ENCODE measurements at regions not wholly inside any gene's neighbourhood (a gene's known extent, or its start where the extent isn't known, plus 50 kb on each side); places are given as distances from the start of the nearest gene placed in this dataset.

GRCh38 chr15:98322581-98322980 is 325.8 kb upstream of the IGF1R start:
- no peaks in the 10 kb centered on the region for H3K36me3 ChIP-seq
- no peak overlapping the region for H3K9ac ChIP-seq
- H3K4me1 ChIP-seq = peaks cover 21% of the 10 kb centered on the region
- H3K4me3 ChIP-seq = no peak overlapping the region
- H3K27me3 ChIP-seq = no peaks in the 10 kb centered on the region
- peaks cover 37% of the 10 kb centered on the region for H3K9me3 ChIP-seq
- TF ChIP-seq Cebpa-rat (IDR thresholded peaks at IDR 0.05) = no peak
- no peaks in the 10 kb centered on the region for H4K20me1 ChIP-seq
- no peak overlapping the region for H3K27ac ChIP-seq
- peak overlapping the region; percentile 49 for H3K4me2 ChIP-seq

GRCh38 chr15:98324341-98324970 is 323.9 kb upstream of the IGF1R start:
- Histone ChIP-seq H3K9me3 (peaks cover 22% of the 10 kb centered on the region), H3K4me1 (peaks cover 21% of the 10 kb centered on the region), H3K27me3 (no peaks in the 10 kb centered on the region), H3K4me3 (no peak overlapping the region), H4K20me1 (no peaks in the 10 kb centered on the region), H3K36me3 (no peaks in the 10 kb centered on the region), H3K9ac (no peak overlapping the region), H3K4me2 (no peak overlapping the region), H3K27ac (no peak overlapping the region)
- TF ChIP-seq Cebpa-rat (IDR thresholded peaks at IDR 0.05) = no peak

- H3K27ac ChIP-seq = no peak overlapping the region
- no peaks in the 10 kb centered on the region for H4K20me1 ChIP-seq
- H3K9me3 ChIP-seq = peaks cover 18% of the 10 kb centered on the region
- no peaks in the 10 kb centered on the region for H3K27me3 ChIP-seq
- H3K9ac ChIP-seq = no peak overlapping the region
- no peak overlapping the region for H3K4me2 ChIP-seq
- H3K4me3 ChIP-seq = no peak overlapping the region
- peaks cover 10% of the 10 kb centered on the region for H3K4me1 ChIP-seq
- H3K36me3 ChIP-seq = no peaks in the 10 kb centered on the region
- no peak for TF ChIP-seq Cebpa-rat (IDR thresholded peaks at IDR 0.05)
Observed at GRCh38 chr15:98326804-98327203, 321.5 kb upstream of the IGF1R start.

- Histone ChIP-seq H3K9ac (no peak overlapping the region), H3K36me3 (no peaks in the 10 kb centered on the region), H3K27ac (no peak overlapping the region), H3K4me1 (no peaks in the 10 kb centered on the region), H3K27me3 (no peaks in the 10 kb centered on the region), H3K4me3 (no peak overlapping the region), H4K20me1 (no peaks in the 10 kb centered on the region), H3K9me3 (peaks cover 5% of the 10 kb centered on the region), H3K4me2 (no peak overlapping the region)
- no peak for TF ChIP-seq Cebpa-rat (IDR thresholded peaks at IDR 0.05)
Observed at GRCh38 chr15:98330258-98330657, 318.1 kb upstream of the IGF1R start.

GRCh38 chr15:98330692-98331435 is 317.5 kb upstream of the IGF1R start:
- no peak overlapping the region for H3K4me2 ChIP-seq
- no peaks in the 10 kb centered on the region for H3K27me3 ChIP-seq
- no peak for TF ChIP-seq Cebpa-rat (IDR thresholded peaks at IDR 0.05)

GRCh38 chr15:98331676-98332075 is 316.7 kb upstream of the IGF1R start:
- TF ChIP-seq Cebpa-rat (IDR thresholded peaks at IDR 0.05) = no peak
- Histone ChIP-seq H3K4me2 (no peak overlapping the region), H3K4me1 (no peaks in the 10 kb centered on the region), H3K9ac (no peak overlapping the region), H3K27me3 (no peaks in the 10 kb centered on the region), H4K20me1 (no peaks in the 10 kb centered on the region), H3K36me3 (no peaks in the 10 kb centered on the region), H3K27ac (no peak overlapping the region), H3K4me3 (no peak overlapping the region), H3K9me3 (no peaks in the 10 kb centered on the region)

More at GRCh38 chr15:98330692-98331435, 317.5 kb upstream of the IGF1R start:
- Histone ChIP-seq H3K36me3 (no peaks in the 10 kb centered on the region), H3K27ac (no peak overlapping the region), H3K9ac (no peak overlapping the region), H4K20me1 (no peaks in the 10 kb centered on the region), H3K4me1 (no peaks in the 10 kb centered on the region), H3K9me3 (no peaks in the 10 kb centered on the region), H3K4me3 (no peak overlapping the region)

- Histone ChIP-seq H3K4me2 (no peak overlapping the region), H3K36me3 (no peaks in the 10 kb centered on the region), H3K4me1 (no peaks in the 10 kb centered on the region), H3K27ac (no peak overlapping the region), H3K4me3 (no peak overlapping the region), H4K20me1 (no peaks in the 10 kb centered on the region), H3K9ac (no peak overlapping the region), H3K27me3 (no peaks in the 10 kb centered on the region), H3K9me3 (no peaks in the 10 kb centered on the region)
- no peak for TF ChIP-seq Cebpa-rat (IDR thresholded peaks at IDR 0.05)
Observed at GRCh38 chr15:98333251-98333650, 315.1 kb upstream of the IGF1R start.

GRCh38 chr15:98342911-98343310 is 305.4 kb upstream of the IGF1R start:
- Histone ChIP-seq H3K4me3 (no peak overlapping the region), H3K9ac (no peak overlapping the region), H3K9me3 (no peaks in the 10 kb centered on the region), H3K4me1 (no peaks in the 10 kb centered on the region), H3K4me2 (no peak overlapping the region), H3K27me3 (no peaks in the 10 kb centered on the region), H4K20me1 (no peaks in the 10 kb centered on the region), H3K27ac (no peak overlapping the region), H3K36me3 (no peaks in the 10 kb centered on the region)
- TF ChIP-seq Cebpa-rat (IDR thresholded peaks at IDR 0.05) = no peak

- Histone ChIP-seq H3K9ac (no peak overlapping the region), H3K4me1 (no peaks in the 10 kb centered on the region), H4K20me1 (no peaks in the 10 kb centered on the region), H3K4me3 (no peak overlapping the region), H3K27ac (no peak overlapping the region), H3K9me3 (no peaks in the 10 kb centered on the region), H3K4me2 (no peak overlapping the region), H3K36me3 (no peaks in the 10 kb centered on the region), H3K27me3 (no peaks in the 10 kb centered on the region)
- no peak for TF ChIP-seq Cebpa-rat (IDR thresholded peaks at IDR 0.05)
Observed at GRCh38 chr15:98344591-98344990, 303.7 kb upstream of the IGF1R start.

- no peak for TF ChIP-seq Cebpa-rat (IDR thresholded peaks at IDR 0.05)
- Histone ChIP-seq H3K9me3 (no peaks in the 10 kb centered on the region), H3K4me3 (no peak overlapping the region), H3K36me3 (no peaks in the 10 kb centered on the region), H3K4me2 (no peak overlapping the region), H3K4me1 (no peaks in the 10 kb centered on the region), H3K27me3 (no peaks in the 10 kb centered on the region), H3K27ac (no peak overlapping the region), H3K9ac (no peak overlapping the region), H4K20me1 (no peaks in the 10 kb centered on the region)
Observed at GRCh38 chr15:98347001-98347400, 301.3 kb upstream of the IGF1R start.

Data from BLaER1 (cell line).